Mammary epithelial cell (primary cell): ENCODE measurements at regions not wholly inside any gene's neighbourhood (a gene's known extent, or its start where the extent isn't known, plus 50 kb on each side); places are given as distances from the start of the nearest gene placed in this dataset.

Source experiments
- CTCF ChIP-seq, 2 donors: IDR thresholded peaks in 1 of 2; conservative IDR thresholded peaks in 1 of 2; 2 replicates each; pipeline ENCODE4 v1.5.1; 2011 to 2012; ENCODE audit warnings: inconsistent platforms in 2 of 2, low read length in 2 of 2, mild to moderate bottlenecking in 2 of 2, control low read depth in 1 of 2, low read depth in 1 of 2; ENCODE audit not compliant: insufficient read depth in 1 of 2; ENCODE audit errors: extremely low read depth in 1 of 2
- EZH2 ChIP-seq: IDR thresholded peaks from 2 replicates; pipeline ENCODE4 v1.6.1; 2012; ENCODE audit warnings: low read length, inconsistent platforms, borderline replicate concordance

- TF ChIP-seq CTCF (conservative IDR thresholded peaks at IDR 0.05 in 1 of 2, IDR thresholded peaks at IDR 0.05 in 1 of 2; ENCODE audit: extremely low read depth in 1 of 2, insufficient read depth in 1 of 2, low read depth in 1 of 2, low read length in 2 of 2) (no peak), EZH2 (no peak)
These were observed 262.0 kb downstream of the ARAP2 start for GRCh38 chr4:35982318-35982717.
